Inferior parietal cortex (tissue), 1 donor: ENCODE measurements at regions not wholly inside any gene's neighbourhood (a gene's known extent, or its start where the extent isn't known, plus 50 kb on each side); places are given as distances from the start of the nearest gene placed in this dataset.
"Not testable (repeated sequence)": the region's sequence is repeated elsewhere in the genome, so short reads cannot be mapped to it uniquely, and the experiment has no call there.

Source experiments
- DNase-seq: peaks from one replicate; pipeline ENCODE4 v3.0.0-alpha.2; 2016; ENCODE audit errors: extremely low spot score

DNA sequence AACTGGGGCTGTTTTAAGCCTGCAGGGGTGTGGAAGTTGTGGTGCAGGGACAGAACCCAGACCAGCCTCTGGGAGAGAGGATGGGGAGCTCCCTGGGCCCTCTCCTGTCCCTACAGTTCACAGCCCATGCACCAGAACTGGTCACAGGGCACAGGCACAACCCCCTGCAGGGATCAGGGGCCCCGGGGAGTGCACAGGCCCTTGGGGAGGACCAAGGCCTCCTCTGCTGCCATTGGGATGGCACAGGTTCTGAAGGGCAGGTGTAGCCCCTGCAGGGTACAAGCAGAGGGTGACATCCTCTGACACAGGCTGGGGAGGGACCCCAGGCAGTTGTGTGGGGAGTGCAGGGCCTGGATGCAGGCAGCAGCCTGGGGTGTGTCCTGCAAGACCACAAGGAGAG lies 66.4 kb upstream of the SFSWAP start:
- DNase-seq, result no peak

GRCh38 chr12:131644917-131645316 lies 66.0 kb upstream of the SFSWAP start:
- DNase-seq, result not testable (repeated sequence)

DNA sequence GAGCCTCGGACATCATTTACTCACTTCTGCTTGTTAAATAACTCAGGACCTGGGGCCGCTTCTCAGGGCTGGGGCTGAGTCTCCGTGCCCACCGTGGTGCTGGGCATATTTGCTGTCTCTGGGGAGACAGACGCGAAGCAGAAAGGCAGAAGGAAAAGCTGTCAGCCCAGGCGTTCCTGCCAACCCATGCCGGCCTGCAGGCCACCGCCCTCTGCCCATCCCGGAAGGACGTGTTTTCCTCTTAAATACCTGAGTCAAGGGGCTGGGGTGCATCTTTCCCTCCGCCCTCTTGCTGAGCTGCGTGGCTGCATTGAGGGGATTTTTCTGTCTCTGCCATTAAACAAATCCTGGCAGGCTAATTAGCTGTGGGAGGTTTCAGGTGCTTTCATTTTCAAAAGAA lies 65.3 kb upstream of the SFSWAP start:
- DNase-seq, result not testable (repeated sequence)

DNA sequence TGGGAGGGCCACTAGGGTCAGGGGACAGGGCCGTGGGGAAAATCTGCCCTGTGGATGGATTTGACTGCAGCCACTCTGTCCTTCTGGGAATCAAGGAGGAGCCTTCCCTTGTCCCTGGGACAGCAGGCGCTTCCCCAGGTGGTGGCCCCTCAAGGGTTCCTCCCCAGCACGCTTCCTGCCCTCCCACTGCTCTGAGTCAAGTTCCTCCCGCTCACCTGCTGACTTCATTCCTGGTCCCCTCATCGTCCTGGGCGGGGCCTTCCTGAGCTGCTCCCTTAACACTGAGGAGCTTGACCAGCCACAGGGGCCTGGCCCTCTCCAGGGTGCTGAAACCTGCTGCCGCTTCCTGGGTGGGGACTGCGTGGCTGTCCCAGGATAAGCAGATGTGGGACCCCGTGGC lies 64.4 kb upstream of the SFSWAP start:
- not testable (repeated sequence) for DNase-seq

- DNase-seq, result no peak
Measured at GRCh38 chr12:131647667-131648066, 63.2 kb upstream of the SFSWAP start.

- DNase-seq, result not testable (repeated sequence)
Measured at GRCh38 chr12:131655469-131656174, 55.3 kb upstream of the SFSWAP start.

GRCh38 chr12:131656796-131657195 lies 54.1 kb upstream of the SFSWAP start:
- not testable (repeated sequence) for DNase-seq

GRCh38 chr12:131658605-131659004 lies 52.3 kb upstream of the SFSWAP start:
- DNase-seq, result not testable (repeated sequence)

DNA sequence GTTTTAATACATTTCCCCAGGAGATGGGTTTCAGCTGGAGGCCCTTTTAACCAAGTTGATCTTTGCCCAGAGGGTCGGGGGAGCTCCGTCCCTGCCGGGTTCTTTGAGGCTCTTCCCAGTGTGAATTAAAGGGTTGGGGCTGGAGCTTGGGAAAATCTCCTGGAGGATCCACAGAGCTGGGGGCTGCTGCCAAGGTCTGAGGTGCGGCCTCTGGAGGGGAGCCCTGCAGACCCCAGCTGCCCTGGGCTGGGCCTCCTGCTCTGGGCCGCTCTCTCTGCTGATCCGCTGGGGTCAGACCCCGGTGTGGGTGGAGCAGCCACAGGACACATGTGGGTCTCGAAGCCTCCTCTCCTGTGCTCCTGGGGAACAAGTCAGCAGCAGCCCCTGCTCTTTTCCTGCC lies 51.4 kb upstream of the SFSWAP start:
- DNase-seq, result not testable (repeated sequence)

DNA sequence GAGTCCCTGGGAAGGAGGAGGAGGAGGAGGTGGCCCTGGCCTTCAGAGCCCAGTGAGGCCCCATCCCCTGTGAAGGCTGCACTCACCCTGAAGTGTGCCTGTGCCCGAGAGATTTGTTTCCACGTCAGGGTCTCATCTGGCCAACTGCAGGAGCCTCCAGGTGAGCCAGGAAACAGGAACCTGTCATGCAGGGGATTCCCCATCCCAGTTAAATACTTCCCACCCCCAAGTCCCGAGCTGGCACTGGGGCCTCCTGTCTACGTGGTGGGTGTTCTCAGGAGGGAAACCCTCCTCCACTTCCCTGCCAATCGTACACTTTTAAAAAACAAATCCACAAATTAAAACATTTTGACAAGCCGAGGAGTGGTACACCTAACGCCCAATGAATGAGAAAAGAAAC lies 50.9 kb upstream of the SFSWAP start:
- not testable (repeated sequence) for DNase-seq

- not testable (repeated sequence) for DNase-seq
Measured at GRCh38 chr12:131660401-131660800, 50.5 kb upstream of the SFSWAP start.
